Nephron (organoid): ENCODE measurements at regions not wholly inside any gene's neighbourhood (a gene's known extent, or its start where the extent isn't known, plus 50 kb on each side); places are given as distances from the start of the nearest gene placed in this dataset.
A peak's percentile ranks its signal among the peaks of the same experiment; 100 is the strongest.

ENCODE experiments used
- H3K27ac Mint-ChIP-seq, 3 experiments: 2 replicates each; pipeline ENCODE4 v1.8.0; 2020; ENCODE audit warnings: mixed read lengths in 3 of 3, mild to moderate bottlenecking in 2 of 3, moderate library complexity in 1 of 3
- H3K27me3 Mint-ChIP-seq: 2 replicates; pipeline ENCODE4 v1.8.0; 2021; ENCODE audit warnings: low read depth, mild to moderate bottlenecking, moderate library complexity, mixed read lengths
- H3K36me3 Mint-ChIP-seq: 2 replicates; pipeline ENCODE4 v1.8.0; 2020; ENCODE audit warnings: low read depth, mixed read lengths
- H3K4me1 Mint-ChIP-seq: 2 replicates; pipeline ENCODE4 v1.8.0; 2020; ENCODE audit warnings: mixed read lengths
- H3K4me3 Mint-ChIP-seq, 3 experiments: 2 replicates each; pipeline ENCODE4 v1.8.0; 2020; ENCODE audit warnings: mild to moderate bottlenecking in 3 of 3, mixed read lengths in 3 of 3, moderate library complexity in 2 of 3
- H3K9me3 Mint-ChIP-seq: 2 replicates; pipeline ENCODE4 v1.8.0; 2020; ENCODE audit warnings: mixed read lengths
- TF ChIP-seq, protein P1 (sequence below), 3 experiments: fragments of 200-600 bp; sonication (generic); IDR thresholded peaks; one replicate each; pipeline ENCODE4 v1.5.0; 2021; ENCODE audit warnings: antibody characterized with exemption in 3 of 3; ENCODE audit not compliant: unreplicated experiment in 3 of 3

GRCh38 chr18:65133610-65134009 is 617.2 kb upstream of the CDH7 start:
- Mint-ChIP-seq H3K4me3 (no peak overlapping the region), H3K9me3 (peaks cover 8% of the 10 kb centered on the region), H3K4me1 (no peaks in the 10 kb centered on the region), H3K27me3 (no peaks in the 10 kb centered on the region), H3K27ac (no peak overlapping the region), H3K36me3 (no peaks in the 10 kb centered on the region)
- TF ChIP-seq, protein P1, sequence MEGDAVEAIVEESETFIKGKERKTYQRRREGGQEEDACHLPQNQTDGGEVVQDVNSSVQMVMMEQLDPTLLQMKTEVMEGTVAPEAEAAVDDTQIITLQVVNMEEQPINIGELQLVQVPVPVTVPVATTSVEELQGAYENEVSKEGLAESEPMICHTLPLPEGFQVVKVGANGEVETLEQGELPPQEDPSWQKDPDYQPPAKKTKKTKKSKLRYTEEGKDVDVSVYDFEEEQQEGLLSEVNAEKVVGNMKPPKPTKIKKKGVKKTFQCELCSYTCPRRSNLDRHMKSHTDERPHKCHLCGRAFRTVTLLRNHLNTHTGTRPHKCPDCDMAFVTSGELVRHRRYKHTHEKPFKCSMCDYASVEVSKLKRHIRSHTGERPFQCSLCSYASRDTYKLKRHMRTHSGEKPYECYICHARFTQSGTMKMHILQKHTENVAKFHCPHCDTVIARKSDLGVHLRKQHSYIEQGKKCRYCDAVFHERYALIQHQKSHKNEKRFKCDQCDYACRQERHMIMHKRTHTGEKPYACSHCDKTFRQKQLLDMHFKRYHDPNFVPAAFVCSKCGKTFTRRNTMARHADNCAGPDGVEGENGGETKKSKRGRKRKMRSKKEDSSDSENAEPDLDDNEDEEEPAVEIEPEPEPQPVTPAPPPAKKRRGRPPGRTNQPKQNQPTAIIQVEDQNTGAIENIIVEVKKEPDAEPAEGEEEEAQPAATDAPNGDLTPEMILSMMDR (IDR thresholded peaks at IDR 0.05; ENCODE audit: unreplicated experiment in 3 of 3) = no peak

- no peaks in the 10 kb centered on the region for H3K27me3 Mint-ChIP-seq
- TF ChIP-seq, protein P1 (IDR thresholded peaks at IDR 0.05; ENCODE audit: unreplicated experiment in 3 of 3) = no peak
- peak overlapping the region in 2 of 3 experiments; percentile 9 to 27 for H3K4me3 Mint-ChIP-seq
- peaks cover 5% of the 10 kb centered on the region for H3K36me3 Mint-ChIP-seq
- H3K27ac Mint-ChIP-seq = peak overlapping the region in 1 of 3 experiments; percentile 2
- peaks cover 18% of the 10 kb centered on the region for H3K9me3 Mint-ChIP-seq
- H3K4me1 Mint-ChIP-seq = no peaks in the 10 kb centered on the region
These were observed 626.2 kb upstream of the CDH7 start for GRCh38 chr18:65124633-65125032.

DNA sequence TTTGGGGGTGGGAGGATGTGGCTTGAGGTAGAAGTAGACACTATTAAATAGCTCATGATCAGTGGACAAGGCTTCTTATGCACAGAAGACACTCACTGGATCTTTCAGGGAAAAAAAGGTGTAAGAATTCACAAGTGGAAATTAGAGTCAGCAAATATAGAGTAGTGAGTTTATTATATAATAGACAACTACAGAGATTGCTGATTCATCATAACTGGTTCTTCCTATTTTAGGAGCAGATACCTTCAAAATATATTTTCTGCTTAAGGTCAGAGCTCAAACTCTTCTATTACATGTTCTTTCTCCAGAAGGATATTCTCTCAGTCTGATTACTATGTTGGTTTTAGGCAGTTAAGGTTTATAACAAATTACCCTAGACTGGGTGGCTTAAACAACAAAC is 646.9 kb upstream of the CDH7 start:
- Mint-ChIP-seq H3K36me3 (peaks cover 4% of the 10 kb centered on the region), H3K27ac (no peak overlapping the region), H3K4me1 (no peaks in the 10 kb centered on the region), H3K9me3 (no peaks in the 10 kb centered on the region), H3K27me3 (no peaks in the 10 kb centered on the region), H3K4me3 (no peak overlapping the region)
- TF ChIP-seq, protein P1 (IDR thresholded peaks at IDR 0.05; ENCODE audit: unreplicated experiment in 3 of 3) = no peak

DNA sequence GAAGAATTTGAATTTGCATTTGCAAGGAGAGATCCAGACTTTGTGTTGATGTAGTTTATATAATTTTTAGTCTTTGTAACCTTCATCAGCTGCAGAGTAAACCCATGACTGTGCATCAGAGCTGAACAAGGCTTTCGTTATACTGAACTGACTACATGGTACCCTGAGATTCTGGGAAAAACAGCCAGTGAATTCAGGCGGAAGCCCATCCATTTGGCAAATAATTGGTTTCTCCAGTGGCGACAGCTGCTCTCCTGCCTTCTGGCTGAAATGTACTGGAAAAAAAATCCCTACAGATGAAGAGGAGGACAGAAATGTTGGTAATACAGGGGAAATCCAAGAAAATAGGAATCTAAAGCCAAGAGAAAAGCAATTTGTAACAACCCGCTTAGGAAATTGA is 657.5 kb upstream of the CDH7 start:
- H3K4me1 Mint-ChIP-seq = no peaks in the 10 kb centered on the region
- no peaks in the 10 kb centered on the region for H3K27me3 Mint-ChIP-seq
- no peak overlapping the region for H3K27ac Mint-ChIP-seq
- H3K36me3 Mint-ChIP-seq = no peaks in the 10 kb centered on the region
- H3K4me3 Mint-ChIP-seq = no peak overlapping the region
- peaks cover 5% of the 10 kb centered on the region for H3K9me3 Mint-ChIP-seq
- TF ChIP-seq, protein P1 (IDR thresholded peaks at IDR 0.05; ENCODE audit: unreplicated experiment in 3 of 3) = no peak

DNA sequence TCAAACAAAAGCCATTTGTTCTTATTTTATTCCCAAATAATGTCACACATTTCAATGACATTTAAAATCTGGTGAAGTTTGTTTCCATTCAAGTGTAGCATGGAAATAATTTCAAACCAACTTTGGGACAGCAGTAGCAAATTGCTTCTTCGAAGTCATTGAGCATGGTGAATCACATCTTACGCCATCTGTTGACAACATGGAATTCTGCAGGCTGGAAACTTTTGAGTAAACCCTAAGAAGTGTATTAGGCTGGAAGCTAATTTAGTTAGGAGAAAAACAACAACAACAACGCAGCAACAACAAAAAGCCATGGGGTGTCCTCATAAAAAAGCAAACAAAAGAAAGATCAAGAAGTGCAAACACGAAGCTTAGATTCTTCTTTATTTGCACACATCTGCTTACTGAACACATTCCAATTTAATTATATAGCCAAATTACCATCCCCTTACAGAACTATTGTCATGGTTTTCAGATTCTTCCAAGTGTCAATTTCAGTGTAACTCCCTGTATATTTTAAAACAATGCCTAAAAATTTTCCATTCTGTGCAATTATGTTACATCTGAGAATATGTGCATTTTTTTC is 659.0 kb upstream of the CDH7 start:
- peaks cover 5% of the 10 kb centered on the region for H3K9me3 Mint-ChIP-seq
- H3K4me3 Mint-ChIP-seq = no peak overlapping the region
- H3K27me3 Mint-ChIP-seq = no peaks in the 10 kb centered on the region
- no peaks in the 10 kb centered on the region for H3K36me3 Mint-ChIP-seq
- no peak overlapping the region for H3K27ac Mint-ChIP-seq
- TF ChIP-seq, protein P1 (IDR thresholded peaks at IDR 0.05; ENCODE audit: unreplicated experiment in 3 of 3) = peak; percentile 56 to 68 (median 64)
- H3K4me1 Mint-ChIP-seq = no peaks in the 10 kb centered on the region

DNA sequence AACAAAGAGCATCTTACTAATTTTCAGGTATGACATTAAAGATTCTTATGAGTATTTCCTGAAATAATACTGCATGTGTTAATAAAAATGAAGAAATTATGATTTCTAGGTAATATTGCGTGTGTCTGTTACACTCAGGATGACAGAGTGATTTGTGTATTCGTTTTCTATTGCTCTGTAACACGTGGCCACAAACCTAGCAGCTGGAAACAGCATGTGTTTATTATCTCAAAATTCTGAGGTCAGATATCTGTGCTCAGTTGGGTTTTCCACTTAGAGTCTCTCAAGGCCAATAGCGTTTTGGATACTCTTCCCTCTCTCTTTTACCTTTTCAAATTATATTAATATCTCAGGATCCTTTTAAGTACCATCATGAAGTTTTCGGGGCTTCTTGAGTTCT is 667.9 kb upstream of the CDH7 start:
- Mint-ChIP-seq H3K4me3 (no peak overlapping the region), H3K4me1 (no peaks in the 10 kb centered on the region), H3K9me3 (no peaks in the 10 kb centered on the region), H3K36me3 (no peaks in the 10 kb centered on the region), H3K27ac (peak overlapping the region in 1 of 3 experiments; percentile 82), H3K27me3 (no peaks in the 10 kb centered on the region)
- TF ChIP-seq, protein P1 (IDR thresholded peaks at IDR 0.05; ENCODE audit: unreplicated experiment in 3 of 3) = no peak
